Endothelial cell of umbilical vein (primary cell): ENCODE measurements at regions not wholly inside any gene's neighbourhood (a gene's known extent, or its start where the extent isn't known, plus 50 kb on each side); places are given as distances from the start of the nearest gene placed in this dataset.

Experiments used
- BruUV-seq: library from RNA; stranded (reverse); fragments of 400-500 nt; replicated peaks from 2 replicates; lab custom pipeline; 2021; lab: Mats Ljungman, UMichigan
- CTCF ChIA-PET: fragments of 300-600, 350-600 bp; sonication (Branson Sonifier 250); formaldehyde crosslinking; loops from one replicate; lab custom pipeline; 2021; ENCODE audit warnings: antibody characterized with exemption, inconsistent platforms; lab: Charles Lee
- POLR2A ChIA-PET: fragments of 300-600, 350-600 bp; sonication (Branson Sonifier 250); formaldehyde crosslinking; loops from one replicate; lab custom pipeline; 2021; ENCODE audit warnings: antibody characterized with exemption, inconsistent platforms; lab: Charles Lee
- DNase-seq: peaks from one replicate; pipeline ENCODE4 v3.0.0-alpha.2; 2011; ENCODE audit warnings: low read depth, low spot score
- FAIRE-seq: peaks from 2 replicates; lab custom pipeline; 2011; peaks lifted over from hg19 to GRCh38; lab: Jason Lieb, UNC
- H2AFZ ChIP-seq: 2 replicates; pipeline ENCODE4 v1.6.0; 2012; ENCODE audit warnings: low read depth, low read length, control low read depth, inconsistent platforms
- H3K27ac ChIP-seq: 2 replicates; pipeline ENCODE4 v1.5.1; 2011; ENCODE audit warnings: low read depth, mild to moderate bottlenecking, control low read depth, low read length, moderate library complexity; ENCODE audit not compliant: insufficient read depth
- H3K27me3 ChIP-seq, 2 experiments: 2 replicates each; pipeline versions ENCODE4 v1.6.0 to v1.6.1; 2011; ENCODE audit warnings: low read length in 2 of 2, mixed read lengths in 1 of 2; ENCODE audit not compliant: control insufficient read depth in 2 of 2, insufficient read depth in 2 of 2
- H3K36me3 ChIP-seq, 2 experiments: 2 replicates in 1 of 2; 3 replicates in 1 of 2; pipeline ENCODE4 v1.5.1; 2011; ENCODE audit warnings: low read length in 2 of 2, mild to moderate bottlenecking in 1 of 2, moderate library complexity in 1 of 2; ENCODE audit not compliant: control insufficient read depth in 2 of 2, insufficient read depth in 2 of 2; ENCODE audit errors: extremely low read depth in 1 of 2
- H3K4me1 ChIP-seq: 3 replicates; pipeline ENCODE4 v1.5.1; 2011; ENCODE audit warnings: mild to moderate bottlenecking, low read length; ENCODE audit not compliant: control insufficient read depth, insufficient read depth; ENCODE audit errors: extremely low read depth
- H3K4me2 ChIP-seq: 2 replicates; pipeline ENCODE4 v1.6.1; 2011; ENCODE audit warnings: low read length, control low read depth, mixed read lengths; ENCODE audit not compliant: insufficient read depth
- H3K4me3 ChIP-seq, 3 experiments: fragments of 200-600 bp in 1 of 3; sonication (generic), shearing (Covaris generic) in 1 of 3; replicated peaks in 1 of 3; 2 replicates each; pipeline ENCODE4 v1.5.1; 2011 to 2016; ENCODE audit warnings: control low read depth in 3 of 3, low read length in 3 of 3, mild to moderate bottlenecking in 2 of 3, inconsistent platforms in 1 of 3, low read depth in 1 of 3, moderate library complexity in 1 of 3; ENCODE audit not compliant: insufficient read depth in 1 of 3
- H3K79me2 ChIP-seq: 2 replicates; pipeline ENCODE4 v1.6.0; 2012; ENCODE audit warnings: low read length, inconsistent platforms; ENCODE audit not compliant: control insufficient read depth, insufficient read depth
- H3K9ac ChIP-seq: replicated peaks from 2 replicates; pipeline ENCODE3; 2011; ENCODE audit warnings: low read length, control low read depth; ENCODE audit not compliant: insufficient read depth; ENCODE audit errors: extremely low read depth
- H3K9me1 ChIP-seq: replicated peaks from 3 replicates; pipeline ENCODE4 v1.6.0; 2011; ENCODE audit warnings: mild to moderate bottlenecking, low read length; ENCODE audit not compliant: control insufficient read depth, insufficient read depth; ENCODE audit errors: extremely low read depth
- H3K9me3 ChIP-seq: replicated peaks from 2 replicates; pipeline ENCODE4 v1.5.1; 2012; ENCODE audit warnings: low read length, inconsistent platforms; ENCODE audit not compliant: control insufficient read depth, insufficient read depth
- H4K20me1 ChIP-seq: replicated peaks from 2 replicates; pipeline ENCODE3; 2011; ENCODE audit warnings: mild to moderate bottlenecking, low read length; ENCODE audit not compliant: control insufficient read depth, insufficient read depth; ENCODE audit errors: extremely low read depth
- EZH2 ChIP-seq: IDR thresholded peaks from 2 replicates; pipeline ENCODE4 v1.6.1; 2012; ENCODE audit warnings: borderline replicate concordance, low read depth, mild to moderate bottlenecking, moderate library complexity, low read length, inconsistent platforms; ENCODE audit not compliant: severe bottlenecking
- FOS ChIP-seq: IDR thresholded peaks from 2 replicates; pipeline ENCODE4 v1.6.1; 2011; ENCODE audit warnings: mild to moderate bottlenecking, low read length, moderate library complexity, borderline replicate concordance; ENCODE audit not compliant: insufficient read depth
- GATA2 ChIP-seq: IDR thresholded peaks from 2 replicates; pipeline ENCODE4 v1.7.0; 2011; ENCODE audit warnings: low read depth, mild to moderate bottlenecking, moderate library complexity, mixed read lengths, low read length; ENCODE audit not compliant: insufficient read length, insufficient read depth
- JUN ChIP-seq: IDR thresholded peaks from 2 replicates; pipeline ENCODE4 v1.6.1; 2011; ENCODE audit warnings: borderline replicate concordance, low read depth; ENCODE audit not compliant: insufficient read length, insufficient read depth
- MYC ChIP-seq: IDR thresholded peaks from one replicate; pipeline ENCODE4 v1.6.1; 2011; ENCODE audit warnings: mild to moderate bottlenecking, low read depth, low read length
- POLR2A ChIP-seq: IDR thresholded peaks from 2 replicates; pipeline ENCODE4 v1.6.1; 2012; ENCODE audit warnings: low read depth, mild to moderate bottlenecking, control low read depth, low read length
- POLR2AphosphoS5 ChIP-seq: IDR thresholded peaks from 2 replicates; pipeline ENCODE4 v1.6.1; 2012; ENCODE audit warnings: low read depth, mild to moderate bottlenecking, control low read depth, low read length, moderate library complexity; ENCODE audit not compliant: insufficient read depth
- dilution Hi-C: fragments of 300-500 bp; cut with MboI; formaldehyde crosslinking; loops from one replicate; pipeline ENCODE4 v1.15.0; 2019; ENCODE audit warnings: low sequenced_read_pairs; ENCODE audit not compliant: extremely low pct_ligation_motif_present
- intact Hi-C: fragments of 100-400 bp; cut with micrococcal nuclease; formaldehyde crosslinking; loops from one replicate; pipeline ENCODE4 v1.10.0; 2022
- TF ChIP-seq, protein P1 (sequence below), 2 donors: IDR thresholded peaks; 1 replicate in 1 of 2; 2 replicates in 1 of 2; pipeline ENCODE4 v1.5.1; 2011; ENCODE audit warnings: low read length in 2 of 2, mild to moderate bottlenecking in 2 of 2, moderate library complexity in 2 of 2, control low read depth in 1 of 2, inconsistent platforms in 1 of 2, low read depth in 1 of 2; ENCODE audit not compliant: insufficient read depth in 1 of 2; ENCODE audit errors: extremely low read depth in 1 of 2

DNA sequence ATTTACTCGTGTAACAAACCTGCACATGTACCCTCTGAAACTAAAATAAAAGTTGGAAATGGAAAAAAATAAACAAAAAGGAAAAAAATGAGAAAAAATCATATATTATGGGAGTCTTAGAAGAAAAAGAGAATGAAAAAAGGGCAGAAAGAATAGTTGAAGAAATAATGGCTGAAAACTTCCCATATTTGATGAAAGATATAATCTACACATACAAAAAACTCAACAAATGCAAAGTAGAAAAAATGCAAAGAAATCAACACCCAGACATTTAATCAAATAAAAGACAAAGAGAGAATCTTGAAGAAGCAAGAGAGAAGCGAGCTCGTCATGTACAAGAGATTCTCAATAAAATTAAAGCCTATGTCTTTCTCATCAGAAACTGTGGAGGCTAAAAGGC lies 73.8 kb downstream of the SLC25A46 start:
- ChIA-PET POLR2A (no interaction called here), CTCF (no interaction called here)
- no peak for DNase-seq
- Histone ChIP-seq H3K4me3 (no peak overlapping the region), H3K9ac (no peak overlapping the region), H3K4me1 (no peaks in the 10 kb centered on the region), H3K9me1 (no peaks in the 10 kb centered on the region), H2AFZ (no peak overlapping the region), H3K36me3 (no peaks in the 10 kb centered on the region), H3K9me3 (no peaks in the 10 kb centered on the region), H3K79me2 (no peaks in the 10 kb centered on the region), H3K4me2 (no peak overlapping the region), H3K27ac (no peak overlapping the region), H3K27me3 (no peaks in the 10 kb centered on the region), H4K20me1 (no peaks in the 10 kb centered on the region)
- no peak for TF ChIP-seq FOS
- no peak for TF ChIP-seq POLR2A
- TF ChIP-seq, protein P1, sequence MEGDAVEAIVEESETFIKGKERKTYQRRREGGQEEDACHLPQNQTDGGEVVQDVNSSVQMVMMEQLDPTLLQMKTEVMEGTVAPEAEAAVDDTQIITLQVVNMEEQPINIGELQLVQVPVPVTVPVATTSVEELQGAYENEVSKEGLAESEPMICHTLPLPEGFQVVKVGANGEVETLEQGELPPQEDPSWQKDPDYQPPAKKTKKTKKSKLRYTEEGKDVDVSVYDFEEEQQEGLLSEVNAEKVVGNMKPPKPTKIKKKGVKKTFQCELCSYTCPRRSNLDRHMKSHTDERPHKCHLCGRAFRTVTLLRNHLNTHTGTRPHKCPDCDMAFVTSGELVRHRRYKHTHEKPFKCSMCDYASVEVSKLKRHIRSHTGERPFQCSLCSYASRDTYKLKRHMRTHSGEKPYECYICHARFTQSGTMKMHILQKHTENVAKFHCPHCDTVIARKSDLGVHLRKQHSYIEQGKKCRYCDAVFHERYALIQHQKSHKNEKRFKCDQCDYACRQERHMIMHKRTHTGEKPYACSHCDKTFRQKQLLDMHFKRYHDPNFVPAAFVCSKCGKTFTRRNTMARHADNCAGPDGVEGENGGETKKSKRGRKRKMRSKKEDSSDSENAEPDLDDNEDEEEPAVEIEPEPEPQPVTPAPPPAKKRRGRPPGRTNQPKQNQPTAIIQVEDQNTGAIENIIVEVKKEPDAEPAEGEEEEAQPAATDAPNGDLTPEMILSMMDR (IDR thresholded peaks at IDR 0.05; ENCODE audit: extremely low read depth in 1 of 2, insufficient read depth in 1 of 2, low read depth in 1 of 2, low read length in 2 of 2) = no peak
- TF ChIP-seq EZH2 = no peak
- TF ChIP-seq POLR2AphosphoS5 = no peak
- no peak for TF ChIP-seq GATA2
- TF ChIP-seq JUN = no peak
- no peak for TF ChIP-seq MYC
- intact Hi-C loops (no loop called here), dilution Hi-C loops (no loop called here)
- BruUV-seq = no TSS peak
- no peak for FAIRE-seq
